Stimulated activated CD4-positive, alpha-beta T cell treated with anti-CD3 and anti-CD28 coated beads, Interleukin-12 subunit alpha, Interleukin-12 subunit beta, amount 100 ng/mL, for 48 hours (primary cell): ENCODE measurements at regions not wholly inside any gene's neighbourhood (a gene's known extent, or its start where the extent isn't known, plus 50 kb on each side); places are given as distances from the start of the nearest gene placed in this dataset.

Source experiments
- DNase-seq, 3 donors: peaks; one replicate each; pipeline ENCODE4 v3.0.0-alpha.2; 2020; ENCODE audit warnings: low read depth in 2 of 3, low spot score in 1 of 3

DNA sequence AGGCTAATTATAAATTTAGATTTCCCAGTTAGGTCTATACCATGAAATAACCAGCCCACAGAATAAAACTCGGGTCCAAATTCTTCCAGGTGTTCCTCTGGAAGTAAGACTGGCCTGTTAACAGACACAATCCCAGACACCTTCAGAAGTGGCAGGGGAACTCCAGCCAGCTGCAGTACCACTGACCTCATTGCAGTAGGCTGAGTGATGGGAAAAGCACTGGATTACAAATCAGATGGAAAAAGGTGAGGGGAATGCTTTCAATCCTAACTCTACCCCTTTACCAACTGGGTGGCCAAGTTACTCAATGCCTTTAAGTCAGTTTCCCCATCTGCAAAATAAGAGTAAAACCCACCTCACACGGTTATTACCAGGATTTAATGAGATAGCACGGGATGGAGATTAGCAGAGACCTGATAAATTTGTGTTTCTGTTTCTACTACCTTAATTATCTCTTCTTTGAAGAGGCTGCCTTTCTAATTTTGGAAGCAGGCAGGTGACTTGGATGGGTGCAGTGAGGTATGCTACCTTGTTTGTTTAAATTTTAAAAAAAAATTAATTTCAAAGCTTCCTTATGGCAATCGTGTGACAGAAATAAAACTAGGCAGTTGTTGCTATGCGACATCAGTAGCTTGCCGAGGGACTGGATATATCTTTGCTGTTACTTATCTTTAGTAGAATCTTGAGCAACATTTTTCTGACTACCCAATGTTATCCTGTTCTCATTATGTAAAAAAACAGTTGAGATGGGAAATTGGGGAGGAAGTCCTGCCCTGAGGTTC lies 167.3 kb upstream of the GRIN2B start:
- no peak for DNase-seq

- DNase-seq, result no peak
Observed at GRCh38 chr12:14153803-14154202, 172.4 kb upstream of the GRIN2B start.

DNA sequence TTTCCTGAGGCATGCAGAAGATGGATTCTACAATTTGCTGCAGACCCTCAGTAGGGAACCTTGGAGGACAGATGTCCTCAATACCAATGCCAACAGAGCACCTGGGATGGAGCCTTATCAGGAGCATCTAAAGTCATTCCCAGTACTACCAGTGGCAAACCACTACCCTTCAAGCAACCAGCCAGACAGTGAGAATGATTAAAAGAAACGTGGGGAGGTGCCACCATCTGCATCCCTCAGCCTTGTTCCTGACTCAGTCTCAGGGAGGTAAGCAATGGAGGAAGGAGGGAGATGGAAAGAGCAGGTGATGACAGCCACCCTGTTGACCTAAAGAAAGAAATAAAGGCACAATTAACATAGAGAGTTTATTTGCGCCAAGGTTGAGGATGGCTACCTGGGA lies 175.2 kb upstream of the GRIN2B start:
- DNase-seq, result no peak

- DNase-seq, result no peak
Observed at GRCh38 chr12:14157088-14157747, 175.8 kb upstream of the GRIN2B start.

- no peak for DNase-seq
Observed at GRCh38 chr12:14164266-14164665, 182.9 kb upstream of the GRIN2B start.

DNA sequence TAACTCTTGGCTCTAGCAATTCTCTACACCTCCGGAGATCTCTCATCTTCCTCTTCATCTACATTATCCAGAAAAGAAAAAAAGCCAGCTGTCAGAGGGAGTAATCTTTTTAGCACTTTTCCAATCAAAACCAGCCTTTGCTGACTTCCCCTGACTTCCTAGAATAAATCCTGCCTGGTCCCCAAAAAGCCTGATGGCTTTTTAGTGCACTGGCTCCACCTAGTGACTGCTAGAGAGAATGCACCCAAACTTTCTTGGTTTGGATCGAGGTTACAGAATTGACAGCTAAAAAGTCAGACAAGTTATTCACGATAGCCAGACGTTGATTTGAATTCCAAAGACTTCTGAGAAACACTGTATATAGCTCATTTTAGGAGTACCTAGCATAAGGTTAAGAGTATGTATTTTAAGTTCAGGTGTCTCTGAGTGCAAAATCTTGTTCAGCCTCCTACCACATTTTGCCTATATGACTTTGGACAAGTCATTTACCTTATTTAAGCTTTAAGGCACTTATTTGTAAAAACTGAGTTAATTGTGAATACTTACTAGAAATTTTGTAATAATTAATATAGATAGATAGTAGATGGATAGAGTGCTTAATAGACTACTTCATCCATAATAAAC lies 185.7 kb upstream of the GRIN2B start:
- peak; percentile 10 to 38 (median 18) for DNase-seq

GRCh38 chr12:14169281-14169680 lies 187.9 kb upstream of the GRIN2B start:
- no peak for DNase-seq

- DNase-seq, result no peak
Observed at GRCh38 chr12:14171106-14171505, 189.7 kb upstream of the GRIN2B start.

- no peak for DNase-seq
Observed at GRCh38 chr12:14175206-14175605, 190.3 kb upstream of the ATF7IP start.

- peak in 1 of 3 donors; percentile 32 for DNase-seq
Observed at GRCh38 chr12:14185427-14186192, 179.9 kb upstream of the ATF7IP start.

DNA sequence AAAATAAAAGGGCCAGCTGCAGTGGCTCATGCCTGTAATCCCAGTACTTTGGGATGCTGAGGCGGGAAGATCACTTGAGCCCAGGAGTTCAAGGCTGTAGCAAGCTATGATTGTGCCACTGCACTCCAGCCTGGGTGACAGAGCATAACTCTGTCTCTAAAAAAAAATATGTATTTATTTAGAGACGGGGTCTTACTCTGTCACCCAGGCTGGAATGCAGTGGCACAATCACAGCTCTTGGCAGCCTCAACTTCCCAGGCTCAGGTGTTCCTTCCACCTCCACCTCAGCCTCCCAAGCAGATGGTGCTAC lies 179.3 kb upstream of the ATF7IP start:
- no peak for DNase-seq

- no peak for DNase-seq
Observed at GRCh38 chr12:14187002-14187401, 178.5 kb upstream of the ATF7IP start.

- no peak for DNase-seq
Observed at GRCh38 chr12:14187966-14188365, 177.5 kb upstream of the ATF7IP start.

DNA sequence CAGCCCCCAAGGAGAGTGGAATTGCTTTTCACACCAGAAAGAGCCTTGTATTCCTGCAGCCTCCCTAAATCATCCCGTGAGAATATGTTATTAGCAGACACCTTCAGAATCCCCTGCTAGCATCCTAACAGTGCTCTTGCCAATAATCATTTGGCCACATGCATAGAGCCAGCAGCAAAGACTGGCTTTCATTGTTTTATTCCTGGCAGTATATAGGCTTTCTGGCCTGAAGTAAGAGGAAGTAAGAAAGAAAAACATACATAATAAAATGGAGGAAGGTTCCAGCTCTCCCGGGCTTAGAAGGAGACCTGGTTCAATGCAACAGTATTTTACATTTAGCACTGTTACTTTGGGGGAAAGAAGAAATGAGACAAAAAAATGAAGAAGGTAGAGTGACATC lies 176.7 kb upstream of the ATF7IP start:
- DNase-seq, result no peak

DNA sequence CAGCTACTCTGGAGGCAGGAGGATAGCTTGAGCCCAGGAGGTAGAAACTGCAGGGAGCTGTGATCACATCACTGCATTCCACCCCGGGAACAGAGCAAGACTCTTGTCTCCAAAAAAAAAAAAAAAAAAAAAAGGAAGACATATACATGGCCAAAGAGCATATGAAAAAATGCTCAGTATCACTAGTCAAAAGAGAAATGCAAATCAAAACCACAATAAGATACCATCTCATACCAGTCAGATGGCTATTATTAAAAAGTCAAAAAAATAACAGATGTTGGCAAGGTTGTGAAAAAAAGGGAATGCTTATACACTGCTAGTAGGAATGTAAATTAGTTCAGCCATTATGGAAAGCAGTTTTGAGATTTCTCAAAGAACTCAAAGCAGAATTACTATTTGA lies 174.8 kb upstream of the ATF7IP start:
- DNase-seq, result no peak

- DNase-seq, result no peak
Observed at GRCh38 chr12:14191612-14192011, 173.9 kb upstream of the ATF7IP start.

GRCh38 chr12:14193639-14194038 lies 171.8 kb upstream of the ATF7IP start:
- DNase-seq, result no peak

- DNase-seq, result no peak
Observed at GRCh38 chr12:14194572-14194971, 170.9 kb upstream of the ATF7IP start.

- DNase-seq, result no peak
Observed at GRCh38 chr12:14199455-14200198, 165.9 kb upstream of the ATF7IP start.

DNA sequence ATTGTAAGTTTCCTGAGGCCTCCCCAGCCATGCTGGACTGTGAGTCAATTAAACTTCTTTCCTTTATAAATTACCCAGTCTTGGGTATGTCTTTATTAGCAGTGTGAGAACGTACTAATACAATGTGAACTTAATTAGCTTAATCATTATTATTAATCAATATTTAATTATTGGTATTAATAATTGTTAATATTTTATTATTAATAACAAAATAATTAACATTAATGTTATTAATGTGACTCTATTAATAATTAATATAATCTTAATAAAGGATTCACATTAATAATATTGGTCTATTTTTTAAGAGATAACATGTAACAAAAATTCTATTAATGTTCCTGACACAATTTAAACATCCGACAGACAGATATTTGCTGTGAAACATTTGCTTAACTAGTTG lies 164.9 kb upstream of the ATF7IP start:
- no peak for DNase-seq

GRCh38 chr12:14201291-14201690 lies 164.2 kb upstream of the ATF7IP start:
- no peak for DNase-seq
